ENCODE measurements at regions not wholly inside any gene's neighbourhood (a gene's known extent, or its start where the extent isn't known, plus 50 kb on each side); places are given as distances from the start of the nearest gene placed in this dataset.

- 83% methylated on average over 3 of the region's 4 CpGs for WGBS
These were observed 120.9 kb upstream of the FREM2 start for GRCh38 chr13:38566023-38566422.

GRCh38 chr13:38566519-38566918, 120.4 kb upstream of the FREM2 start:
- Histone ChIP-seq H3K14ac (ENCODE audit: low read length in 2 of 2) (no peak overlapping the region), H2AFZ (ENCODE audit: low read depth, low read length) (no peak overlapping the region), H3K4me3 (ENCODE audit: insufficient read depth in 1 of 2, low read depth in 1 of 2, low read length in 2 of 2) (no peak overlapping the region), H3K27ac (ENCODE audit: low read length, poor library complexity, severe bottlenecking) (no peak overlapping the region), H3K36me3 (ENCODE audit: control insufficient read depth in 1 of 2, insufficient read depth in 2 of 2, low read depth in 1 of 2, low read length in 2 of 2) (no peaks in the 10 kb centered on the region), H3K79me1 (replicated peaks; ENCODE audit: low read length, poor library complexity, severe bottlenecking) (no peaks in the 10 kb centered on the region), H2BK12ac (ENCODE audit: low read length in 2 of 2) (no peak overlapping the region), H3K4me1 (ENCODE audit: control insufficient read depth, insufficient read depth, low read depth, low read length) (no peaks in the 10 kb centered on the region), H2BK15ac (ENCODE audit: low read depth, poor library complexity, severe bottlenecking) (no peak overlapping the region), H4K91ac (ENCODE audit: low read length) (no peak overlapping the region), H3K9ac (ENCODE audit: low read length) (no peak overlapping the region), H4K8ac (ENCODE audit: low read length) (no peak overlapping the region), H2BK5ac (ENCODE audit: low read depth, low read length, poor library complexity, severe bottlenecking) (no peak overlapping the region), H3K4ac (ENCODE audit: low read depth in 1 of 2, low read length in 2 of 2) (no peak overlapping the region), H3K9me3 (ENCODE audit: control insufficient read depth, low read length) (no peaks in the 10 kb centered on the region), H3K4me2 (ENCODE audit: low read length, poor library complexity, severe bottlenecking) (no peak overlapping the region), H2AK5ac (ENCODE audit: low read length, severe bottlenecking) (no peak overlapping the region), H3K27me3 (ENCODE audit: control insufficient read depth in 1 of 2, insufficient read depth in 1 of 2, low read length in 2 of 2) (no peaks in the 10 kb centered on the region), H3K23ac (ENCODE audit: low read length in 2 of 2) (no peak overlapping the region), H3K18ac (ENCODE audit: low read depth in 1 of 2, low read length in 2 of 2) (no peak overlapping the region), H2BK120ac (ENCODE audit: low read depth, low read length) (no peak overlapping the region)
- DNase-seq: no peak
- 79% methylated on average over 2 of the region's 3 CpGs for WGBS

More at GRCh38 chr13:38566023-38566422, 120.9 kb upstream of the FREM2 start:
- Histone ChIP-seq H3K79me1 (replicated peaks; ENCODE audit: low read length, poor library complexity, severe bottlenecking) (no peaks in the 10 kb centered on the region), H2BK15ac (ENCODE audit: low read depth, poor library complexity, severe bottlenecking) (no peak overlapping the region), H3K4me2 (ENCODE audit: low read length, poor library complexity, severe bottlenecking) (no peak overlapping the region), H2BK120ac (ENCODE audit: low read depth, low read length) (no peak overlapping the region), H3K4ac (ENCODE audit: low read depth in 1 of 2, low read length in 2 of 2) (no peak overlapping the region), H3K4me1 (ENCODE audit: control insufficient read depth, insufficient read depth, low read depth, low read length) (no peaks in the 10 kb centered on the region), H3K18ac (ENCODE audit: low read depth in 1 of 2, low read length in 2 of 2) (no peak overlapping the region), H2AFZ (ENCODE audit: low read depth, low read length) (no peak overlapping the region), H4K91ac (ENCODE audit: low read length) (no peak overlapping the region), H3K14ac (ENCODE audit: low read length in 2 of 2) (no peak overlapping the region), H2BK12ac (ENCODE audit: low read length in 2 of 2) (no peak overlapping the region), H3K9me3 (ENCODE audit: control insufficient read depth, low read length) (no peaks in the 10 kb centered on the region), H3K36me3 (ENCODE audit: control insufficient read depth in 1 of 2, insufficient read depth in 2 of 2, low read depth in 1 of 2, low read length in 2 of 2) (no peaks in the 10 kb centered on the region), H3K23ac (ENCODE audit: low read length in 2 of 2) (no peak overlapping the region), H2BK5ac (ENCODE audit: low read depth, low read length, poor library complexity, severe bottlenecking) (no peak overlapping the region), H3K9ac (ENCODE audit: low read length) (no peak overlapping the region), H4K8ac (ENCODE audit: low read length) (no peak overlapping the region), H2AK5ac (ENCODE audit: low read length, severe bottlenecking) (no peak overlapping the region), H3K27me3 (ENCODE audit: control insufficient read depth in 1 of 2, insufficient read depth in 1 of 2, low read length in 2 of 2) (no peaks in the 10 kb centered on the region), H3K4me3 (ENCODE audit: insufficient read depth in 1 of 2, low read depth in 1 of 2, low read length in 2 of 2) (no peak overlapping the region), H3K27ac (ENCODE audit: low read length, poor library complexity, severe bottlenecking) (no peak overlapping the region)
- DNase-seq: no peak

- H3K23ac ChIP-seq (ENCODE audit: low read length in 2 of 2): no peak overlapping the region
- no peaks in the 10 kb centered on the region for H3K27me3 ChIP-seq (ENCODE audit: control insufficient read depth in 1 of 2, insufficient read depth in 1 of 2, low read length in 2 of 2)
- no peak overlapping the region for H3K4ac ChIP-seq (ENCODE audit: low read depth in 1 of 2, low read length in 2 of 2)
- H2BK5ac ChIP-seq (ENCODE audit: low read depth, low read length, poor library complexity, severe bottlenecking): no peak overlapping the region
- H2AK5ac ChIP-seq (ENCODE audit: low read length, severe bottlenecking): no peak overlapping the region
- H4K91ac ChIP-seq (ENCODE audit: low read length): no peak overlapping the region
- no peak overlapping the region for H4K8ac ChIP-seq (ENCODE audit: low read length)
- H3K9ac ChIP-seq (ENCODE audit: low read length): no peak overlapping the region
- H3K4me3 ChIP-seq (ENCODE audit: insufficient read depth in 1 of 2, low read depth in 1 of 2, low read length in 2 of 2): no peak overlapping the region
- H3K27ac ChIP-seq (ENCODE audit: low read length, poor library complexity, severe bottlenecking): no peak overlapping the region
- H3K18ac ChIP-seq (ENCODE audit: low read depth in 1 of 2, low read length in 2 of 2): no peak overlapping the region
- no peak overlapping the region for H3K14ac ChIP-seq (ENCODE audit: low read length in 2 of 2)
- DNase-seq: no peak
- no peak overlapping the region for H3K4me2 ChIP-seq (ENCODE audit: low read length, poor library complexity, severe bottlenecking)
- H3K36me3 ChIP-seq (ENCODE audit: control insufficient read depth in 1 of 2, insufficient read depth in 2 of 2, low read depth in 1 of 2, low read length in 2 of 2): no peaks in the 10 kb centered on the region
- no peak overlapping the region for H2BK12ac ChIP-seq (ENCODE audit: low read length in 2 of 2)
- H3K79me1 ChIP-seq (replicated peaks; ENCODE audit: low read length, poor library complexity, severe bottlenecking): no peaks in the 10 kb centered on the region
- no peak overlapping the region for H2AFZ ChIP-seq (ENCODE audit: low read depth, low read length)
- H2BK120ac ChIP-seq (ENCODE audit: low read depth, low read length): no peak overlapping the region
- WGBS: no CpG with 5 or more reads among the region's 1 CpG
- no peaks in the 10 kb centered on the region for H3K9me3 ChIP-seq (ENCODE audit: control insufficient read depth, low read length)
- no peaks in the 10 kb centered on the region for H3K4me1 ChIP-seq (ENCODE audit: control insufficient read depth, insufficient read depth, low read depth, low read length)
- H2BK15ac ChIP-seq (ENCODE audit: low read depth, poor library complexity, severe bottlenecking): no peak overlapping the region
These were observed 116.2 kb upstream of the FREM2 start for GRCh38 chr13:38570706-38571105.

- H3K79me1 ChIP-seq (replicated peaks; ENCODE audit: low read length, poor library complexity, severe bottlenecking): no peaks in the 10 kb centered on the region
- no peaks in the 10 kb centered on the region for H3K36me3 ChIP-seq (ENCODE audit: control insufficient read depth in 1 of 2, insufficient read depth in 2 of 2, low read depth in 1 of 2, low read length in 2 of 2)
- H4K8ac ChIP-seq (ENCODE audit: low read length): no peak overlapping the region
- H2AK5ac ChIP-seq (ENCODE audit: low read length, severe bottlenecking): no peak overlapping the region
- no peak overlapping the region for H3K18ac ChIP-seq (ENCODE audit: low read depth in 1 of 2, low read length in 2 of 2)
- no peak overlapping the region for H2BK5ac ChIP-seq (ENCODE audit: low read depth, low read length, poor library complexity, severe bottlenecking)
- H3K9ac ChIP-seq (ENCODE audit: low read length): no peak overlapping the region
- no peak overlapping the region for H4K91ac ChIP-seq (ENCODE audit: low read length)
- no peak for DNase-seq
- H3K9me3 ChIP-seq (ENCODE audit: control insufficient read depth, low read length): no peaks in the 10 kb centered on the region
- no peak overlapping the region for H3K27ac ChIP-seq (ENCODE audit: low read length, poor library complexity, severe bottlenecking)
- H2BK120ac ChIP-seq (ENCODE audit: low read depth, low read length): no peak overlapping the region
- H2BK15ac ChIP-seq (ENCODE audit: low read depth, poor library complexity, severe bottlenecking): no peak overlapping the region
- no peak overlapping the region for H3K4me3 ChIP-seq (ENCODE audit: insufficient read depth in 1 of 2, low read depth in 1 of 2, low read length in 2 of 2)
- H3K23ac ChIP-seq (ENCODE audit: low read length in 2 of 2): no peak overlapping the region
- no peaks in the 10 kb centered on the region for H3K4me1 ChIP-seq (ENCODE audit: control insufficient read depth, insufficient read depth, low read depth, low read length)
- 81% methylated on average over 2 of the region's 2 CpGs for WGBS
- H2BK12ac ChIP-seq (ENCODE audit: low read length in 2 of 2): no peak overlapping the region
- no peak overlapping the region for H3K14ac ChIP-seq (ENCODE audit: low read length in 2 of 2)
- no peaks in the 10 kb centered on the region for H3K27me3 ChIP-seq (ENCODE audit: control insufficient read depth in 1 of 2, insufficient read depth in 1 of 2, low read length in 2 of 2)
- H2AFZ ChIP-seq (ENCODE audit: low read depth, low read length): no peak overlapping the region
- no peak overlapping the region for H3K4ac ChIP-seq (ENCODE audit: low read depth in 1 of 2, low read length in 2 of 2)
- no peak overlapping the region for H3K4me2 ChIP-seq (ENCODE audit: low read length, poor library complexity, severe bottlenecking)
These were observed 111.5 kb upstream of the FREM2 start for GRCh38 chr13:38575427-38575826.
